ENCODE measurements at regions not wholly inside any gene's neighbourhood (a gene's known extent, or its start where the extent isn't known, plus 50 kb on each side); places are given as distances from the start of the nearest gene placed in this dataset.

GRCh38 chr10:22854935-22855421 is 72.9 kb upstream of the ARMC3 start (continued):
- TF ChIP-seq GATA2 (CRISPR knock-in tag; IDR thresholded peaks at IDR 0.05) = no peak
- TF ChIP-seq RAD21 (IDR thresholded peaks at IDR 0.05; ENCODE audit: low read length) = no peak
- no peak for TF ChIP-seq MEF2A (IDR thresholded peaks at IDR 0.05; ENCODE audit: borderline replicate concordance, low read depth)

GRCh38 chr10:22853906-22854447 is 73.9 kb upstream of the ARMC3 start:
- CTCF ChIA-PET = no interaction called here
- Histone ChIP-seq H2AFZ (ENCODE audit: low read depth) (no peak overlapping the region), H3K9me3 (no peaks in the 10 kb centered on the region), H4K20me1 (ENCODE audit: insufficient read depth) (no peaks in the 10 kb centered on the region), H3K4me3 (ENCODE audit: low read depth in 2 of 2, low read length in 1 of 2) (no peak overlapping the region), H3F3A (replicated peaks; ENCODE audit: insufficient read depth) (no peaks in the 10 kb centered on the region), H3K9me2 (no peaks in the 10 kb centered on the region), H3K4me2 (no peak overlapping the region), H3K79me2 (ENCODE audit: insufficient read depth) (no peaks in the 10 kb centered on the region), H3K36me3 (replicated peaks in 1 of 2; ENCODE audit: control insufficient read depth in 1 of 2, insufficient read depth in 2 of 2, low read length in 1 of 2) (no peaks in the 10 kb centered on the region), H3K4me1 (ENCODE audit: control insufficient read depth in 1 of 2, insufficient read depth in 2 of 2, low read depth in 1 of 2, low read length in 1 of 2) (no peaks in the 10 kb centered on the region), H3K27me3 (ENCODE audit: insufficient read depth) (no peaks in the 10 kb centered on the region), H3K9ac (no peak overlapping the region), H3K27ac (ENCODE audit: low read depth in 2 of 2, low read length in 1 of 2) (no peak overlapping the region)
- TF ChIP-seq USF1 (IDR thresholded peaks at IDR 0.05; ENCODE audit: borderline replicate concordance, low read depth) (no peak), TCF12 (IDR thresholded peaks at IDR 0.05) (no peak; the same call in 1 of the 2 replicates), TAF1 (IDR thresholded peaks at IDR 0.05; ENCODE audit: borderline replicate concordance, low read depth, low read length) (no peak), RXRA (IDR thresholded peaks at IDR 0.05; ENCODE audit: borderline replicate concordance, low read depth) (no peak), NFIC (IDR thresholded peaks at IDR 0.05; ENCODE audit: borderline replicate concordance) (no peak), RAD21 (IDR thresholded peaks at IDR 0.05; ENCODE audit: low read length) (no peak), CTCF (IDR thresholded peaks at IDR 0.05) (no peak), EP300 (IDR thresholded peaks at IDR 0.05; ENCODE audit: borderline replicate concordance in 1 of 2, low read depth in 1 of 2, low read length in 1 of 2) (no peak), REST (IDR thresholded peaks at IDR 0.05; ENCODE audit: low read depth, low read length) (no peak), MXI1 (IDR thresholded peaks at IDR 0.05; ENCODE audit: low read depth, low read length) (no peak), GATA2 (CRISPR knock-in tag; IDR thresholded peaks at IDR 0.05) (no peak), ZBTB33 (IDR thresholded peaks at IDR 0.05; ENCODE audit: borderline replicate concordance, low read depth) (no peak), FOXM1 (IDR thresholded peaks at IDR 0.05; ENCODE audit: low read depth) (no peak), PBX3 (IDR thresholded peaks at IDR 0.05) (no peak), MEF2A (IDR thresholded peaks at IDR 0.05; ENCODE audit: borderline replicate concordance, low read depth) (no peak), RCOR1 (IDR thresholded peaks at IDR 0.05; ENCODE audit: low read length) (no peak), EZH2phosphoT487 (IDR thresholded peaks at IDR 0.05; ENCODE audit: borderline replicate concordance, low read depth) (no peak), YY1 (IDR thresholded peaks at IDR 0.05; ENCODE audit: low read depth) (no peak), JUND (IDR thresholded peaks at IDR 0.05) (no peak)
- no peak for DNase-seq
- POLR2A ChIA-PET = no interaction called here
- WGBS (ENCODE audit: low lambda C conversion rate) = 57% methylated on average over 5 of the region's 5 CpGs

Data from SK-N-SH (cell line).